CD14-positive monocyte (primary cell): ENCODE measurements at regions not wholly inside any gene's neighbourhood (a gene's known extent, or its start where the extent isn't known, plus 50 kb on each side); places are given as distances from the start of the nearest gene placed in this dataset.
"Not testable (repeated sequence)": the region's sequence is repeated elsewhere in the genome, so short reads cannot be mapped to it uniquely, and the experiment has no call there.

ENCODE experiments used
- DNase-seq, 3 donors: peaks; one replicate each; pipeline ENCODE4 v3.0.0-alpha.2; 2011 to 2022
- H2AFZ ChIP-seq: 2 replicates; pipeline ENCODE4 v1.6.0; 2012; ENCODE audit warnings: mild to moderate bottlenecking, low read depth, low read length, inconsistent platforms; ENCODE audit not compliant: insufficient read depth, poor library complexity, severe bottlenecking
- H3K27ac ChIP-seq, 2 donors: 1 replicate in 1 of 2; 2 replicates in 1 of 2; pipeline ENCODE4 v1.5.1; 2012 to 2013; ENCODE audit warnings: low read length in 2 of 2, control low read depth in 1 of 2, inconsistent platforms in 1 of 2, low read depth in 1 of 2, mild to moderate bottlenecking in 1 of 2
- H3K27me3 ChIP-seq, 2 donors: one replicate each; pipeline versions ENCODE4 v1.6.0 to v1.6.1; 2011 to 2013; ENCODE audit warnings: low read length in 2 of 2; ENCODE audit not compliant: control insufficient read depth in 2 of 2, insufficient read depth in 2 of 2
- H3K36me3 ChIP-seq, 2 donors: replicated peaks in 1 of 2; 1 replicate in 1 of 2; 2 replicates in 1 of 2; pipeline versions ENCODE4 v1.5.1 to v1.6.1; 2012 to 2013; ENCODE audit warnings: low read length in 2 of 2, control low read depth in 1 of 2, inconsistent platforms in 1 of 2, mild to moderate bottlenecking in 1 of 2; ENCODE audit not compliant: insufficient read depth in 2 of 2, control insufficient read depth in 1 of 2
- H3K4me1 ChIP-seq, 2 donors: 1 replicate in 1 of 2; 2 replicates in 1 of 2; pipeline versions ENCODE4 v1.5.1 to v1.6.1; 2012 to 2013; ENCODE audit warnings: low read length in 2 of 2, control low read depth in 1 of 2, inconsistent platforms in 1 of 2, mild to moderate bottlenecking in 1 of 2, moderate library complexity in 1 of 2; ENCODE audit not compliant: insufficient read depth in 2 of 2, control insufficient read depth in 1 of 2
- H3K4me2 ChIP-seq: replicated peaks from 2 replicates; pipeline ENCODE3; 2012; ENCODE audit warnings: low read length, moderate library complexity, mild to moderate bottlenecking; ENCODE audit not compliant: poor library complexity, severe bottlenecking; ENCODE audit errors: extremely low read depth
- H3K4me3 ChIP-seq, 3 experiments: fragments of 200-600 bp in 1 of 3; sonication (generic) in 1 of 3; replicated peaks in 1 of 3; 1 replicate in 2 of 3; 2 replicates in 1 of 3; pipeline ENCODE4 v1.5.1; 2011 to 2013; ENCODE audit warnings: low read length in 3 of 3, mild to moderate bottlenecking in 3 of 3, control low read depth in 2 of 3, low read depth in 2 of 3, inconsistent platforms in 1 of 3, moderate library complexity in 1 of 3
- H3K79me2 ChIP-seq: 2 replicates; pipeline ENCODE4 v1.6.0; 2012; ENCODE audit warnings: mild to moderate bottlenecking, control low read depth, inconsistent platforms, low read length, moderate library complexity; ENCODE audit not compliant: insufficient read depth
- H3K9ac ChIP-seq: 2 replicates; pipeline ENCODE4 v1.6.0; 2017; ENCODE audit warnings: low read length, mild to moderate bottlenecking; ENCODE audit not compliant: insufficient read depth, poor library complexity, severe bottlenecking
- H3K9me3 ChIP-seq, 2 donors: replicated peaks in 1 of 2; 1 replicate in 1 of 2; 2 replicates in 1 of 2; pipeline versions ENCODE4 v1.5.1 to v1.6.1; 2012 to 2013; ENCODE audit warnings: low read length in 2 of 2, control low read depth in 1 of 2; ENCODE audit not compliant: control insufficient read depth in 1 of 2, insufficient read depth in 1 of 2
- H4K20me1 ChIP-seq: 2 replicates; pipeline ENCODE4 v1.6.0; 2012; ENCODE audit warnings: mild to moderate bottlenecking, low read length, control low read depth, moderate library complexity; ENCODE audit not compliant: insufficient read depth
- H3K27ac Mint-ChIP-seq, 7 donors: one replicate each; pipeline ENCODE4 v1.8.0; 2020; ENCODE audit warnings: mild to moderate bottlenecking in 7 of 7, mixed read lengths in 7 of 7, moderate library complexity in 6 of 7, inconsistent platforms in 2 of 7
- H3K27me3 Mint-ChIP-seq, 3 donors: one replicate each; pipeline ENCODE4 v1.8.0; 2021 to 2022; ENCODE audit warnings: low read depth in 3 of 3, mild to moderate bottlenecking in 3 of 3, mixed read lengths in 3 of 3, moderate library complexity in 3 of 3, inconsistent platforms in 1 of 3
- H3K36me3 Mint-ChIP-seq, 2 donors: one replicate each; pipeline ENCODE4 v1.8.0; 2020; ENCODE audit warnings: mixed read lengths in 2 of 2, inconsistent platforms in 1 of 2, mild to moderate bottlenecking in 1 of 2
- H3K4me1 Mint-ChIP-seq: one replicate; pipeline ENCODE4 v1.8.0; 2020; ENCODE audit warnings: mild to moderate bottlenecking, mixed read lengths
- H3K4me3 Mint-ChIP-seq, 2 donors: one replicate each; pipeline ENCODE4 v1.8.0; 2020; ENCODE audit warnings: mild to moderate bottlenecking in 2 of 2, mixed read lengths in 2 of 2, moderate library complexity in 1 of 2
- H3K9me3 Mint-ChIP-seq, 7 donors: one replicate each; pipeline ENCODE4 v1.8.0; 2020 to 2022; ENCODE audit warnings: mixed read lengths in 7 of 7, mild to moderate bottlenecking in 6 of 7, moderate library complexity in 6 of 7, inconsistent platforms in 2 of 7
- CTCF ChIP-seq: fragments of 200-600 bp; IDR thresholded peaks from one replicate; pipeline ENCODE4 v1.8.0; 2022; ENCODE audit warnings: antibody characterized with exemption, mild to moderate bottlenecking
- WGBS: methylation state at CpG from one replicate; pipeline ENCODE4 v1.1.5; 2013; ENCODE audit warnings: missing lambda C conversion rate; ENCODE audit not compliant: insufficient coverage; 5-methylcytosine and 5-hydroxymethylcytosine counted together
- intact Hi-C, 2 donors: fragments of 100-400 bp; cut with micrococcal nuclease; formaldehyde crosslinking; loops; one replicate each; pipeline versions ENCODE4 v1.15.0 to v1.15.1; 2023

- H3K4me3 ChIP-seq, result no peak overlapping the region
- Mint-ChIP-seq H3K27me3 (peaks cover 2 to 17% (median 10%) of the 10 kb centered on the region in 3 donors), H3K36me3 (no peaks in the 10 kb centered on the region), H3K4me3 (peak overlapping the region in 1 of 2 donors; percentile 7), H3K4me1 (no peaks in the 10 kb centered on the region), H3K27ac (no peak overlapping the region), H3K9me3 (peaks cover 0 to 13% (median 2%) of the 10 kb centered on the region in 7 donors)
- no peaks in the 10 kb centered on the region for H3K36me3 ChIP-seq
- H3K9ac ChIP-seq, result no peak overlapping the region
- intact Hi-C loops, result no loop called here
- no peaks in the 10 kb centered on the region for H4K20me1 ChIP-seq
- no peak for DNase-seq
- no CpG with 5 or more reads among the region's 1 CpG for WGBS
- H3K79me2 ChIP-seq, result no peaks in the 10 kb centered on the region
- H3K4me1 ChIP-seq, result no peaks in the 10 kb centered on the region
- H3K9me3 ChIP-seq, result no peaks in the 10 kb centered on the region
- no peak overlapping the region for H2AFZ ChIP-seq
- no peak overlapping the region for H3K4me2 ChIP-seq
- no peak for TF ChIP-seq CTCF
- H3K27me3 ChIP-seq, result peaks cover 2 to 5% of the 10 kb centered on the region in 2 donors
- H3K27ac ChIP-seq, result no peak overlapping the region
Measured at GRCh38 chr15:93347986-93348385, 259.0 kb upstream of the RGMA start.

- Mint-ChIP-seq H3K27ac (no peak overlapping the region), H3K36me3 (no peaks in the 10 kb centered on the region), H3K4me1 (peaks cover 7% of the 10 kb centered on the region), H3K4me3 (no peak overlapping the region), H3K9me3 (peaks cover 0 to 10% (median 2%) of the 10 kb centered on the region in 7 donors), H3K27me3 (peaks cover 0 to 13% (median 7%) of the 10 kb centered on the region in 3 donors)
- no peaks in the 10 kb centered on the region for H3K79me2 ChIP-seq
- peaks cover 2 to 5% of the 10 kb centered on the region in 2 donors for H3K27me3 ChIP-seq
- H2AFZ ChIP-seq, result no peak overlapping the region
- intact Hi-C loops, result no loop called here
- H3K4me2 ChIP-seq, result no peak overlapping the region
- peaks cover 0 to 4% of the 10 kb centered on the region in 2 donors for H3K4me1 ChIP-seq
- 67% methylated on average over 1 of the region's 6 CpGs for WGBS
- H3K36me3 ChIP-seq, result no peaks in the 10 kb centered on the region
- H3K27ac ChIP-seq, result no peak overlapping the region
- TF ChIP-seq CTCF, result no peak
- DNase-seq, result no peak
- H4K20me1 ChIP-seq, result no peaks in the 10 kb centered on the region
- no peaks in the 10 kb centered on the region for H3K9me3 ChIP-seq
- H3K9ac ChIP-seq, result no peak overlapping the region
- no peak overlapping the region for H3K4me3 ChIP-seq
Measured at GRCh38 chr15:93345981-93346380, 257.0 kb upstream of the RGMA start.

- H3K9ac ChIP-seq, H3K9me3 ChIP-seq, intact Hi-C loops, H3K9me3 Mint-ChIP-seq, H3K27ac Mint-ChIP-seq, H3K4me1 ChIP-seq, H3K4me3 Mint-ChIP-seq, H3K36me3 ChIP-seq, H3K36me3 Mint-ChIP-seq, H3K27me3 ChIP-seq, H3K27ac ChIP-seq, H2AFZ ChIP-seq, H3K27me3 Mint-ChIP-seq, DNase-seq, H3K79me2 ChIP-seq, H3K4me3 ChIP-seq, H4K20me1 ChIP-seq, H3K4me1 Mint-ChIP-seq, H3K4me2 ChIP-seq: not testable (repeated sequence)
- no CpG with 5 or more reads among the region's 5 CpGs for WGBS
Measured at GRCh38 chr15:93343402-93343801, 254.4 kb upstream of the RGMA start.
